OCI-LY7 (cell line): ENCODE measurements at regions not wholly inside any gene's neighbourhood (a gene's known extent, or its start where the extent isn't known, plus 50 kb on each side); places are given as distances from the start of the nearest gene placed in this dataset.

ENCODE experiments used
- BruUV-seq: library from RNA; stranded (reverse); fragments of 400-500 nt; replicated peaks from 2 replicates; lab custom pipeline; 2021; lab: Mats Ljungman, UMichigan
- CTCF ChIA-PET: fragments of 300-600 bp; sonication (Branson Sonifier 250); formaldehyde crosslinking; loops from one replicate; lab custom pipeline; 2022; ENCODE audit warnings: antibody characterized with exemption; ENCODE audit not compliant: unreplicated experiment; lab: Charles Lee
- POLR2A ChIA-PET: fragments of 300-600 bp; sonication (Branson Sonifier 250); formaldehyde crosslinking; loops from one replicate; lab custom pipeline; 2022; ENCODE audit warnings: antibody characterized with exemption; lab: Charles Lee
- DNase-seq: peaks from one replicate; pipeline ENCODE4 v3.0.0-alpha.2; 2015; ENCODE audit warnings: low spot score
- H2AFZ ChIP-seq: fragments of 200-600 bp; sonication (generic), shearing (Covaris generic); 2 replicates; pipeline ENCODE4 v1.6.1; 2014; ENCODE audit warnings: mild to moderate bottlenecking, antibody characterized with exemption, low read length, moderate library complexity
- H3K27ac ChIP-seq: fragments of 200-600 bp; sonication (generic); 2 replicates; pipeline ENCODE4 v1.5.1; 2014; ENCODE audit warnings: mixed run types, low read depth, mild to moderate bottlenecking, moderate library complexity, low read length, inconsistent platforms; ENCODE audit not compliant: poor library complexity, severe bottlenecking
- H3K36me3 ChIP-seq: fragments of 200-600 bp; sonication (generic); 2 replicates; pipeline ENCODE4 v1.6.1; 2014; ENCODE audit warnings: mild to moderate bottlenecking, antibody characterized with exemption, low read length, moderate library complexity, mixed read lengths; ENCODE audit not compliant: insufficient read depth
- H3K4me1 ChIP-seq: fragments of 200-600 bp; sonication (generic); 2 replicates; pipeline ENCODE4 v1.5.1; 2014; ENCODE audit warnings: mild to moderate bottlenecking, low read length; ENCODE audit not compliant: insufficient read depth, poor library complexity, severe bottlenecking
- H3K4me2 ChIP-seq: fragments of 200-600 bp; sonication (generic); 2 replicates; pipeline ENCODE4 v1.6.1; 2014; ENCODE audit warnings: mild to moderate bottlenecking, low read length
- H3K4me3 ChIP-seq: fragments of 200-600 bp; sonication (generic); 2 replicates; pipeline ENCODE4 v1.5.1; 2014; ENCODE audit warnings: mild to moderate bottlenecking, low read depth, low read length; ENCODE audit not compliant: poor library complexity, severe bottlenecking
- H3K79me2 ChIP-seq: fragments of 200-600 bp; sonication (generic); 2 replicates; pipeline ENCODE4 v1.6.1; 2016; ENCODE audit warnings: low read depth, mild to moderate bottlenecking, low read length, moderate library complexity, mixed read lengths; ENCODE audit not compliant: insufficient read depth
- H3K9me2 ChIP-seq: fragments of 200-600 bp; sonication (generic); 2 replicates; pipeline ENCODE4 v1.6.1; 2016; ENCODE audit warnings: mild to moderate bottlenecking, low read length, mixed read lengths; ENCODE audit not compliant: insufficient read depth
- H3K9me3 ChIP-seq: fragments of 200-600 bp; sonication (generic); 2 replicates; pipeline ENCODE4 v1.6.1; 2014; ENCODE audit warnings: mild to moderate bottlenecking, mixed run types, low read length, mixed read lengths
- H4K20me1 ChIP-seq: fragments of 200-600 bp; sonication (generic); 2 replicates; pipeline ENCODE4 v1.6.1; 2014; ENCODE audit warnings: mild to moderate bottlenecking, antibody characterized with exemption, low read length, moderate library complexity, mixed read lengths; ENCODE audit not compliant: insufficient read depth
- CTCF ChIP-seq: fragments of 200-600 bp; sonication (generic); conservative IDR thresholded peaks from 2 replicates; pipeline ENCODE4 v1.5.1; 2014; ENCODE audit warnings: mild to moderate bottlenecking, antibody characterized with exemption, low read length, moderate library complexity, mixed read lengths
- EZH2phosphoT487 ChIP-seq: fragments of 200-600 bp; sonication (generic); IDR thresholded peaks from 2 replicates; pipeline ENCODE4 v1.6.1; 2018; ENCODE audit warnings: low read depth, borderline replicate concordance, mild to moderate bottlenecking, mixed run types, antibody characterized with exemption, low read length, moderate library complexity, mixed read lengths
- intact Hi-C: fragments of 100-400 bp; cut with micrococcal nuclease; formaldehyde crosslinking; loops from one replicate; pipeline ENCODE4 v1.10.0; 2022; ENCODE audit not compliant: unreplicated experiment

GRCh38 chr10:131642966-131643365 is 257.8 kb upstream of the PPP2R2D start:
- ChIA-PET CTCF (no interaction called here), POLR2A (no interaction called here)
- Histone ChIP-seq H4K20me1 (no peaks in the 10 kb centered on the region), H3K9me2 (no peaks in the 10 kb centered on the region), H2AFZ (no peak overlapping the region), H3K4me3 (no peak overlapping the region), H3K4me1 (no peaks in the 10 kb centered on the region), H3K36me3 (no peaks in the 10 kb centered on the region), H3K9me3 (no peaks in the 10 kb centered on the region), H3K27ac (no peak overlapping the region), H3K79me2 (no peaks in the 10 kb centered on the region), H3K4me2 (no peak overlapping the region)
- BruUV-seq = no TSS peak
- intact Hi-C loops = no loop called here
- TF ChIP-seq CTCF (no peak), EZH2phosphoT487 (no peak)
- DNase-seq = no peak

- H3K4me2 ChIP-seq = no peak overlapping the region
- no TSS peak for BruUV-seq
- intact Hi-C loops = no loop called here
- H3K79me2 ChIP-seq = no peaks in the 10 kb centered on the region
- H2AFZ ChIP-seq = no peak overlapping the region
- no peaks in the 10 kb centered on the region for H3K9me3 ChIP-seq
- no peaks in the 10 kb centered on the region for H3K4me1 ChIP-seq
- CTCF ChIA-PET = no interaction called here
- no peaks in the 10 kb centered on the region for H3K9me2 ChIP-seq
- POLR2A ChIA-PET = no interaction called here
- H3K27ac ChIP-seq = no peak overlapping the region
- H3K4me3 ChIP-seq = no peak overlapping the region
- no peak for DNase-seq
- no peak for TF ChIP-seq CTCF
- no peak for TF ChIP-seq EZH2phosphoT487
- no peaks in the 10 kb centered on the region for H3K36me3 ChIP-seq
- no peaks in the 10 kb centered on the region for H4K20me1 ChIP-seq
Measured at GRCh38 chr10:131644289-131644688, 256.5 kb upstream of the PPP2R2D start.

GRCh38 chr10:131644864-131645658 is 255.7 kb upstream of the PPP2R2D start:
- Histone ChIP-seq H3K9me3 (no peaks in the 10 kb centered on the region), H3K4me1 (no peaks in the 10 kb centered on the region), H3K9me2 (no peaks in the 10 kb centered on the region), H2AFZ (no peak overlapping the region), H3K79me2 (no peaks in the 10 kb centered on the region), H3K4me2 (no peak overlapping the region), H3K27ac (no peak overlapping the region), H4K20me1 (no peaks in the 10 kb centered on the region), H3K36me3 (no peaks in the 10 kb centered on the region), H3K4me3 (no peak overlapping the region)
- ChIA-PET CTCF (no interaction called here), POLR2A (no interaction called here)
- no TSS peak for BruUV-seq
- TF ChIP-seq CTCF = no peak
- TF ChIP-seq EZH2phosphoT487 = no peak
- DNase-seq = no peak
- intact Hi-C loops = no loop called here
